Pancreas (tissue), 10 donors: ENCODE measurements at regions not wholly inside any gene's neighbourhood (a gene's known extent, or its start where the extent isn't known, plus 50 kb on each side); places are given as distances from the start of the nearest gene placed in this dataset.

ENCODE experiments used
- ATAC-seq, 4 donors: fragments of 200-7000 bp; cut with Tn5 transposase; one replicate each; pipeline versions ENCODE4 v1.8.0 to v1.9.1; 2020; ENCODE audit warnings: mild to moderate bottlenecking in 4 of 4, moderate library complexity in 4 of 4
- DNase-seq, 6 donors: peaks; one replicate each; pipeline ENCODE4 v3.0.0-alpha.2; 2020
- FAIRE-seq: peaks from 2 replicates; lab custom pipeline; 2012; peaks lifted over from hg19 to GRCh38; lab: Jason Lieb, UNC
- H3K27ac ChIP-seq, 4 donors: fragments of 200-600 bp; sonication (generic); 1 replicate in 3 of 4; 2 replicates in 1 of 4; pipeline versions ENCODE4 v1.5.0 to v1.8.0; 2020
- H3K27me3 ChIP-seq, 4 donors: fragments of 200-600 bp; one replicate each; pipeline ENCODE4 v1.8.0; 2021
- H3K36me3 ChIP-seq, 3 donors: fragments of 200-600 bp; sonication (generic) in 1 of 3; one replicate each; pipeline versions ENCODE4 v1.5.0 to v1.8.0; 2020 to 2021
- H3K4me1 ChIP-seq, 3 donors: fragments of 200-600 bp; one replicate each; pipeline ENCODE4 v1.8.0; 2021
- H3K4me3 ChIP-seq, 4 donors: fragments of 200-600 bp; sonication (generic) in 2 of 4; one replicate each; pipeline versions ENCODE4 v1.5.0 to v1.8.0; 2020 to 2021
- H3K9me3 ChIP-seq, 4 donors: fragments of 200-600 bp; one replicate each; pipeline ENCODE4 v1.8.0; 2021
- CTCF ChIP-seq, 4 donors: fragments of 200-600 bp; sonication (generic) in 3 of 4; IDR thresholded peaks; one replicate each; pipeline versions ENCODE4 v1.5.0 to v1.8.0; 2021; ENCODE audit warnings: antibody characterized with exemption in 4 of 4
- WGBS, 2 donors: extraction: QIAGEN DNeasy Blood & Tissue Kit; methylation state at CpG; one replicate each; pipeline ENCODE4 v1.1.7; 2013; 5-methylcytosine and 5-hydroxymethylcytosine counted together
- intact Hi-C, 3 donors: fragments of 100-400 bp; cut with DNase I; formaldehyde crosslinking; loops; one replicate each; pipeline versions ENCODE4 v1.11.1 to v1.14.2; 2022
- donor health status: healthy with polysubstance abuse.
- donor health status: DM: no; HTN: no; CAD: no; lungs with moderate emphysema.
- donor health status: DM: no; HTN: no; CAD: no.
- donor health status: control.
- donor health status: control.
- donor health status: Bipolar disorder and iron deficiency.
- donor health status: DM: yes; HTN: yes; CAD: no.
- donor health status: DM: no; HTN: no; CAD: no.
- donor health status: DM: no; HTN: no; CAD: no.
- donor health status: DM: yes; HTN: yes; CAD: no.

GRCh38 chr10:6694447-6695140, 114.5 kb upstream of the PRKCQ start:
- Histone ChIP-seq H3K4me1 (no peaks in the 10 kb centered on the region), H3K9me3 (no peaks in the 10 kb centered on the region), H3K27ac (no peak overlapping the region), H3K4me3 (no peak overlapping the region), H3K27me3 (peaks cover 0 to 3% (median 0%) of the 10 kb centered on the region in 4 donors), H3K36me3 (no peaks in the 10 kb centered on the region)
- ATAC-seq: no peak
- WGBS, 2 donors: 62 to 74% methylated on average over 8 of the region's 8 CpGs
- DNase-seq: no peak
- FAIRE-seq: no peak
- intact Hi-C loops: no loop called here
- TF ChIP-seq CTCF (IDR thresholded peaks at IDR 0.05): no peak

GRCh38 chr10:6692856-6693255, 112.8 kb upstream of the PRKCQ start:
- Histone ChIP-seq H3K27ac (no peak overlapping the region), H3K27me3 (no peaks in the 10 kb centered on the region), H3K4me3 (no peak overlapping the region), H3K4me1 (no peaks in the 10 kb centered on the region), H3K36me3 (no peaks in the 10 kb centered on the region), H3K9me3 (no peaks in the 10 kb centered on the region)
- DNase-seq (no peak), FAIRE-seq (no peak), ATAC-seq (no peak)
- intact Hi-C loops: no loop called here
- no peak for TF ChIP-seq CTCF (IDR thresholded peaks at IDR 0.05)
- 66 to 74% methylated on average over 7 of the region's 7 CpGs for WGBS, 2 donors

- intact Hi-C loops: no loop called here
- Histone ChIP-seq H3K36me3 (no peaks in the 10 kb centered on the region), H3K4me3 (no peak overlapping the region), H3K9me3 (no peaks in the 10 kb centered on the region), H3K27ac (no peak overlapping the region), H3K27me3 (no peaks in the 10 kb centered on the region), H3K4me1 (no peaks in the 10 kb centered on the region)
- 56% methylated on average over 2 of the region's 2 CpGs for WGBS, 2 donors
- TF ChIP-seq CTCF (IDR thresholded peaks at IDR 0.05): no peak
- DNase-seq (no peak), FAIRE-seq (no peak), ATAC-seq (no peak)
Observed at GRCh38 chr10:6692103-6692502, 112.0 kb upstream of the PRKCQ start.

GRCh38 chr10:6689036-6689435, 109.0 kb upstream of the PRKCQ start:
- no peak for DNase-seq
- no peak overlapping the region for H3K27ac ChIP-seq
- no peaks in the 10 kb centered on the region for H3K36me3 ChIP-seq
- H3K9me3 ChIP-seq: no peaks in the 10 kb centered on the region
- no peak overlapping the region for H3K4me3 ChIP-seq
- intact Hi-C loops: no loop called here
- no peaks in the 10 kb centered on the region for H3K4me1 ChIP-seq
- H3K27me3 ChIP-seq: no peaks in the 10 kb centered on the region
- ATAC-seq: no peak
- 75 to 82% methylated on average over 5 of the region's 5 CpGs for WGBS, 2 donors
- FAIRE-seq: no peak
- no peak for TF ChIP-seq CTCF (IDR thresholded peaks at IDR 0.05)

- Histone ChIP-seq H3K4me3 (no peak overlapping the region), H3K9me3 (no peaks in the 10 kb centered on the region), H3K4me1 (no peaks in the 10 kb centered on the region), H3K27me3 (peaks cover 0 to 5% (median 0%) of the 10 kb centered on the region in 4 donors), H3K36me3 (no peaks in the 10 kb centered on the region), H3K27ac (no peak overlapping the region)
- no peak for TF ChIP-seq CTCF (IDR thresholded peaks at IDR 0.05)
- 50 to 60% methylated on average over 6 of the region's 6 CpGs for WGBS, 2 donors
- intact Hi-C loops: no loop called here
- no peak for DNase-seq
- no peak for FAIRE-seq
- ATAC-seq: no peak
Observed at GRCh38 chr10:6680735-6681134, 100.7 kb upstream of the PRKCQ start.
